Fibroblast of skin of scalp (primary cell): ENCODE measurements at regions not wholly inside any gene's neighbourhood (a gene's known extent, or its start where the extent isn't known, plus 50 kb on each side); places are given as distances from the start of the nearest gene placed in this dataset.

ENCODE experiments used
- DNase-seq: peaks from one replicate; pipeline ENCODE4 v3.0.0-alpha.2; 2013

GRCh38 chr2:5959836-5960820 lies 267.9 kb downstream of the SOX11 start:
- DNase-seq: no peak

- no peak for DNase-seq
Measured at GRCh38 chr2:5967506-5967905, 275.3 kb downstream of the SOX11 start.

GRCh38 chr2:5969303-5969702 lies 277.1 kb downstream of the SOX11 start:
- no peak for DNase-seq

GRCh38 chr2:5970347-5970746 lies 278.2 kb downstream of the SOX11 start:
- no peak for DNase-seq

GRCh38 chr2:5974477-5974876 lies 282.3 kb downstream of the SOX11 start:
- DNase-seq: no peak

GRCh38 chr2:5975401-5975800 lies 283.2 kb downstream of the SOX11 start:
- DNase-seq: no peak

GRCh38 chr2:5976531-5977065 lies 284.4 kb downstream of the SOX11 start:
- DNase-seq: no peak

GRCh38 chr2:5977477-5977876 lies 285.3 kb downstream of the SOX11 start:
- peak; percentile 7 for DNase-seq

- peak; percentile 27 for DNase-seq
Measured at GRCh38 chr2:5978131-5978751, 286.1 kb downstream of the SOX11 start.

- DNase-seq: no peak
Measured at GRCh38 chr2:5980450-5981190, 288.4 kb downstream of the SOX11 start.

GRCh38 chr2:5982193-5982902 lies 290.2 kb downstream of the SOX11 start:
- DNase-seq: no peak

- DNase-seq: no peak
Measured at GRCh38 chr2:5982903-5983265, 290.7 kb downstream of the SOX11 start.

GRCh38 chr2:5983511-5984272 lies 291.5 kb downstream of the SOX11 start:
- no peak for DNase-seq

GRCh38 chr2:5984273-5984655 lies 292.1 kb downstream of the SOX11 start:
- no peak for DNase-seq

GRCh38 chr2:5984946-5985345 lies 292.8 kb downstream of the SOX11 start:
- DNase-seq: no peak

GRCh38 chr2:5985536-5986385 lies 293.6 kb downstream of the SOX11 start:
- no peak for DNase-seq

- DNase-seq: no peak
Measured at GRCh38 chr2:5986801-5987787, 294.9 kb downstream of the SOX11 start.

- DNase-seq: peak; percentile 6
Measured at GRCh38 chr2:5988120-5988519, 295.9 kb downstream of the SOX11 start.

- DNase-seq: peak; percentile 32
Measured at GRCh38 chr2:5990086-5990485, 297.9 kb downstream of the SOX11 start.
